GM18499 (cell line): ENCODE measurements at regions not wholly inside any gene's neighbourhood (a gene's known extent, or its start where the extent isn't known, plus 50 kb on each side); places are given as distances from the start of the nearest gene placed in this dataset.
"Not testable (repeated sequence)": the region's sequence is repeated elsewhere in the genome, so short reads cannot be mapped to it uniquely, and the experiment has no call there.

Experiments used
- ATAC-seq: cut with Tn5 transposase; IDR thresholded peaks from one replicate; pipeline ENCODE4 v1.9.1; 2021; ENCODE audit warnings: moderate number of reproducible peaks; ENCODE audit not compliant: insufficient read depth, unreplicated experiment

- ATAC-seq: no peak
Observed at GRCh38 chr6:144418959-144419545, 133.9 kb downstream of the UTRN start.

GRCh38 chr6:144423167-144423566 is 138.0 kb downstream of the UTRN start:
- no peak for ATAC-seq

- ATAC-seq: no peak
Observed at GRCh38 chr6:144429753-144430152, 144.6 kb downstream of the UTRN start.

GRCh38 chr6:144433446-144433845 is 148.3 kb downstream of the UTRN start:
- ATAC-seq: not testable (repeated sequence)

GRCh38 chr6:144434308-144434990 is 149.3 kb downstream of the UTRN start:
- no peak for ATAC-seq

GRCh38 chr6:144435602-144436426 is 150.7 kb downstream of the UTRN start:
- no peak for ATAC-seq

- ATAC-seq: no peak
Observed at GRCh38 chr6:144437105-144437504, 152.0 kb downstream of the UTRN start.

- no peak for ATAC-seq
Observed at GRCh38 chr6:144438103-144438502, 153.0 kb downstream of the UTRN start.

GRCh38 chr6:144439016-144439415 is 153.9 kb downstream of the UTRN start:
- no peak for ATAC-seq

GRCh38 chr6:144441801-144442200 is 156.7 kb downstream of the UTRN start:
- ATAC-seq: not testable (repeated sequence)

- ATAC-seq: no peak
Observed at GRCh38 chr6:144443157-144443556, 158.0 kb downstream of the UTRN start.

- no peak for ATAC-seq
Observed at GRCh38 chr6:144447472-144447871, 162.3 kb downstream of the UTRN start.

- no peak for ATAC-seq
Observed at GRCh38 chr6:144449218-144449617, 164.1 kb downstream of the UTRN start.

GRCh38 chr6:144449911-144450597 is 164.9 kb downstream of the UTRN start:
- no peak for ATAC-seq

- peak; percentile 86 for ATAC-seq
Observed at GRCh38 chr6:144460327-144461095, 175.4 kb downstream of the UTRN start.

GRCh38 chr6:144462058-144462457 is 176.9 kb downstream of the UTRN start:
- no peak for ATAC-seq

- ATAC-seq: no peak
Observed at GRCh38 chr6:144466716-144467115, 181.6 kb downstream of the UTRN start.

- ATAC-seq: no peak
Observed at GRCh38 chr6:144467172-144467762, 182.1 kb downstream of the UTRN start.

GRCh38 chr6:144467921-144468320 is 182.8 kb downstream of the UTRN start:
- ATAC-seq: no peak

GRCh38 chr6:144468709-144469108 is 183.6 kb downstream of the UTRN start:
- ATAC-seq: no peak
